ENCODE measurements at regions not wholly inside any gene's neighbourhood (a gene's known extent, or its start where the extent isn't known, plus 50 kb on each side); places are given as distances from the start of the nearest gene placed in this dataset.

- TF ChIP-seq SUZ12 (IDR thresholded peaks at IDR 0.05; ENCODE audit: extremely low read depth, insufficient read depth, insufficient read length) (no peak), ZNF274 (IDR thresholded peaks at IDR 0.05; ENCODE audit: low read depth, low read length) (no peak)
Observed at GRCh38 chr10:29084681-29085307, 204.1 kb upstream of the LYZL1 start.
